22Rv1 (cell line): ENCODE measurements at regions not wholly inside any gene's neighbourhood (a gene's known extent, or its start where the extent isn't known, plus 50 kb on each side); places are given as distances from the start of the nearest gene placed in this dataset.

Experiments used
- H3K27ac ChIP-seq: fragments of 450-650 bp; 2 replicates; pipeline ENCODE4 v1.5.1; 2017
- ZFX ChIP-seq: fragments of 450-650 bp; IDR thresholded peaks from 2 replicates; pipeline ENCODE4 v1.6.1; 2017; ENCODE audit warnings: antibody characterized with exemption, borderline replicate concordance
- TF ChIP-seq, protein P1 (sequence below): fragments of 450-650 bp; IDR thresholded peaks from 2 replicates; pipeline ENCODE4 v1.5.1; 2017; ENCODE audit warnings: mild to moderate bottlenecking

DNA sequence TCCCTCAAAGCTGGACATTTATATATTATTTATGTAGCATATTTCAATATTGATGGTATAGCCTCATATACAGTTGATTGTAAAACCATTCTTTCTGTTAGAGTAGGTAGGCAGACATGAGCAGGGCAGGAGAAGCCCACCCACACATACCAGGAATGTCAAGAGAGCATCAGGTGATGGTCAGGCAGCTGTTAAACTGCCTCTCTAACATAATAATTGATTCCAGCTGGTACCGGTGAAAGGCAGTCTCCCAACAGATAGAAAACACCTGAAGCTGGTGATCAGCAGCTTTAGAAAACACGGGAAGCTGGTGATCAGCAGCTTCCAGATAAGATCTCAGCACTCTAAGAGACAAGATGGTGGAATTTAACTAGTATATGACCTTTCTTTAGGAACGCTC, 132.9 kb downstream of the SLITRK6 start:
- H3K27ac ChIP-seq: no peak overlapping the region
- no peak for TF ChIP-seq ZFX
- TF ChIP-seq, protein P1, sequence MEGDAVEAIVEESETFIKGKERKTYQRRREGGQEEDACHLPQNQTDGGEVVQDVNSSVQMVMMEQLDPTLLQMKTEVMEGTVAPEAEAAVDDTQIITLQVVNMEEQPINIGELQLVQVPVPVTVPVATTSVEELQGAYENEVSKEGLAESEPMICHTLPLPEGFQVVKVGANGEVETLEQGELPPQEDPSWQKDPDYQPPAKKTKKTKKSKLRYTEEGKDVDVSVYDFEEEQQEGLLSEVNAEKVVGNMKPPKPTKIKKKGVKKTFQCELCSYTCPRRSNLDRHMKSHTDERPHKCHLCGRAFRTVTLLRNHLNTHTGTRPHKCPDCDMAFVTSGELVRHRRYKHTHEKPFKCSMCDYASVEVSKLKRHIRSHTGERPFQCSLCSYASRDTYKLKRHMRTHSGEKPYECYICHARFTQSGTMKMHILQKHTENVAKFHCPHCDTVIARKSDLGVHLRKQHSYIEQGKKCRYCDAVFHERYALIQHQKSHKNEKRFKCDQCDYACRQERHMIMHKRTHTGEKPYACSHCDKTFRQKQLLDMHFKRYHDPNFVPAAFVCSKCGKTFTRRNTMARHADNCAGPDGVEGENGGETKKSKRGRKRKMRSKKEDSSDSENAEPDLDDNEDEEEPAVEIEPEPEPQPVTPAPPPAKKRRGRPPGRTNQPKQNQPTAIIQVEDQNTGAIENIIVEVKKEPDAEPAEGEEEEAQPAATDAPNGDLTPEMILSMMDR: no peak

DNA sequence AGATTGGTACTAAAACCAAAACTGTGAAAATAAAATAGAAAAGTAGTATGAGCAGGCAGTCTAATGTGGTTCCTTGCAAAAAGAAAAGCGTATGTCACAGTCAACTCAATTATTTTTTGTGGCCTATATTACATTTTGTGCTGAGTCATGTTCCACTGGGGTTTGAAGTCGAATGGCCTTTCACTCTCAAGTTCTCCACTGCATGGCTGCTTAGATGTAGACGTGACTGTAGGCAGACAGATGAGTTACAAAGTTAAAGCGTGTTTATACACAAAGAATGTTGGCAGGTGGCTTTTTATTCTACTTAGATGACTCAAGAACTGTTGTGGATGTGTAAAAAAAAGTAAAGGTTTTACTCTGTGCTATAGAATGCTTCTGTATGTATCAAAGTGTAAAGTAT, 133.9 kb downstream of the SLITRK6 start:
- TF ChIP-seq ZFX: no peak
- TF ChIP-seq, protein P1: no peak
- no peak overlapping the region for H3K27ac ChIP-seq

DNA sequence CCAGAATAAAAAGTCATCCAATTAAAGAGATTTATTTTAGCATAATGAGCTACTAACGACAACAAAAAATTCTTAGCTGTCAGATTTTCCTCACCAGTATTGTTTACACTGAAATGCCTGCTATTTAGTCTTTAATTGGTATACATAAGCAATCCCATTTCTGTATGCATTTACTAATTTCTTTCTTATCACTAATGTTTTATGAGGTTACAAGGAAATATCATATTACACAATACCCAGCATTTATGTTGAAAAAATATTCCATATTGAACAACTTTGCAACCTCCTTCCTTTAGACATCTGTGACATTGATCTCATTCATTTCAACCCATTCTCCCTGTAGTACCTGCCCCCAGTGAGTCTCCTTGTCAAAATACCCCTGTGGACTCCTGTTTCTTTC, 135.4 kb downstream of the SLITRK6 start:
- H3K27ac ChIP-seq: no peak overlapping the region
- TF ChIP-seq, protein P1: no peak
- TF ChIP-seq ZFX: no peak

DNA sequence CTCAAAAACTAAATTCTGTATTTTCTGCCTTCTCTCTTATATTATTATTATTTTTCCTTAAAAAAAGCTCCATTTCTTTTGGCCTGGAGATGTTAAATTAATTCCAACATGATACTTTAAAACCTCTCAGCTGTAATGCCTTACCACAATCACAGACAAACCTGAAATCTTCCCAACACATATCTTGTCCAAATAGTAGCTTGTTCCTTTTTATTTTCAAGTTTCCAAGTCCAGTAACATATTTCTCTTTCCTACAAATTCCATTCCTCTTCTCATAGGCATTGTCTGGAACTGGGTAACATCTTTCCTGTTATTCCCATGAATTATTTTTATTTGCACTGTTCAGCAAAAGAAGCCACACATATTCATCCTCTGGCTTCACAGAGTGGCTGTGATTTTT, 137.0 kb downstream of the SLITRK6 start:
- TF ChIP-seq, protein P1: no peak
- TF ChIP-seq ZFX: no peak
- H3K27ac ChIP-seq: no peak overlapping the region

DNA sequence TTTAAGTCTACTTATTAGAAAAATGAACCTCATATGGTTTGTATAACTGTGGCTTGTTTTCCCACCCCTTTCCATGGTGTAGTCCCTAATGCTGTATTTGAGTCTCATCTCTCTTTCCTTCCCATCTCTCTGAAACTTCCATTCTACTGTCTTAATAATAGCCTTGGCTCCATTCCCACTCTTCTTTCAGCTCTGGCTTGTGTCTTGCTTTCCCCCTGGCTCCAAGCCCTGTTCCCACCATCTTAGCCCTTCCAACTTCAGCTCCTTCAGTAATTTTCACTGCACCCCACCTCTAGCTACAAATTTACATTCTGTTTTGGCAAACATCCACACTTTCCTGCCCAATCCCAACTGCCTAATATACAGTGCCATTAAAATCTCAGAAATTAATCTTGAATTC, 137.5 kb downstream of the SLITRK6 start:
- TF ChIP-seq ZFX: no peak
- TF ChIP-seq, protein P1: no peak
- H3K27ac ChIP-seq: no peak overlapping the region

DNA sequence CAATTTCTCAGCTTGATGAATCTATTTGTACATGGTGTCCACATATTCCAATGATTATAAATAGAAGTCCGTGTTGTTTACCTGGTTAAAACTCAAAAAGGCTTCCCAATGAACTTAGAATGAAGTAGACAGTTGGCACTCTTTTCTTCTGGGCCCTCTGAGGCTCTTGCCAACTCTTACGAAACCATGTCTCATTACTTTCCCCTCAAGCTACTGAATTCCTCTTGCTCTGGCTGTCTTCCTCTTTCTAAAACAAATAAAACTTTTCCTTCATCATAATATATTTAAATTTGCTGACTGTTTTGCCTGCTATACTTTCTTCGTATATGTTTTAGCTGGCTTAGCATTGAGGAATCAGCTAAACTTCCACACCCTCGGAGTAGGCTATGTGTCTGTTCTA, 139.7 kb downstream of the SLITRK6 start:
- H3K27ac ChIP-seq: no peak overlapping the region
- TF ChIP-seq, protein P1: no peak
- no peak for TF ChIP-seq ZFX

DNA sequence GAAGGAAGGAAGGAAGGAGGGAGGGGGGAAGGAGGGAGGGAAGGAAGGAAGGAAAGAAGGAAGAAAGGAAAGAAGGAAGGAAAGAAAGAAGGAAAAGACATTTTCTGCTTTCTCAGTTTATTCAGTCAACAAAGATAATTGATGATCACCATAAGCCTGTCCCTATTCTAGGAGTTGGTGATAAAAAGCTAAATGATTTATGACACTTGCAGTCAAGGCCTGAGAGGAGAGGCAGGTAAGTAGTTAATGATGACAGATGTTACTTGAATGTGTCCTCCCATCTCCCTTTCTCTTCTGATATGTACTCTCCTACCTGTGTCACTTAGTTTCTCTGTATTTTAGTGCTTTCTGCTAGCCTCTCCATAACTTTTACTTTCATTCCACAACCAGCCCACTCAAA, 141.3 kb downstream of the SLITRK6 start:
- TF ChIP-seq, protein P1: no peak
- TF ChIP-seq ZFX: no peak
- H3K27ac ChIP-seq: no peak overlapping the region
